ENCODE measurements at regions not wholly inside any gene's neighbourhood (a gene's known extent, or its start where the extent isn't known, plus 50 kb on each side); places are given as distances from the start of the nearest gene placed in this dataset.

DNA sequence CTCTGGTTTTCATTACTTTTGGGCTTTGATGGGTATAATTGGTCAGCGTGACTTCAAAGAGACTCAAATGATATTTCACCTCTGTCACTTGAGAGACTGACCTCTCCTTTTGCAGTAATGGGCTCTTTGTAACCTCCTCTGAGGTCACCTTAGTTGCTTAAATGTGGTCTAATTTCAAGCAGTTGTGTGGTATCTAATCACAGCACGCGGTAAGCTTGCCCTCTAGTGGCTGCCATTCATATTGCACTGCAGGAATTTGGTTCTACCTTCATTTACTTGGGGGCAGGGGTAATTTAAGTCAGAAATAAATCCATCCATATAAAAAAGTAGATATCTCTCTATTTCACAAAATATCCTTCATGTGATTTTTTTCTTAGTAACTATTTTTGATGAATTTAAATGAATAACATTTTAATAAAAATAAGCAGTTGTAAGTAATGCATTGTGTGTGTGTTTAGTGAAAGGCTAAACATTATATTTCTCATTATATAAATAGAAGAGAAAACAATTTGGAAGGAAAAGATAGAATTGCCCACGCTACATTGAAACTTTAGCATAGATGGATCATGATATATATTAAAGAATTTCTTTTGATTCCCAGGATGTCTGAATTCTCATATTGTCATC is 55.0 kb upstream of the ANO3 start:
- in situ Hi-C loops (cut with HindIII; ENCODE audit: low pct_unique_long_range_greater_than_20kb, low sequenced_read_pairs): no loop called here

GRCh38 chr11:26278354-26278753 is 53.6 kb upstream of the ANO3 start:
- no peaks in the 10 kb centered on the region for H3K27me3 ChIP-seq (ENCODE audit: control insufficient read depth, insufficient read depth, low read length)
- H3K27ac ChIP-seq (ENCODE audit: low read length): no peak overlapping the region
- DNase-seq (ENCODE audit: low read depth, low spot score) (no peak), ATAC-seq (no peak)
- H3K36me3 ChIP-seq (ENCODE audit: control insufficient read depth, insufficient read depth, low read length): no peaks in the 10 kb centered on the region
- BruUV-seq (replicated peaks): no TSS peak
- intact Hi-C loops (cut with micrococcal nuclease; ENCODE audit: unreplicated experiment) (no loop called here), in situ Hi-C loops (cut with HindIII; ENCODE audit: low pct_unique_long_range_greater_than_20kb, low sequenced_read_pairs) (no loop called here)
- TF ChIP-seq POLR2AphosphoS5 (IDR thresholded peaks at IDR 0.05; ENCODE audit: low read depth, low read length) (no peak), SIN3A (IDR thresholded peaks at IDR 0.05; ENCODE audit: borderline replicate concordance, insufficient read depth, low read depth, low read length) (no peak), TCF7L2 (IDR thresholded peaks at IDR 0.05; ENCODE audit: low read depth, low read length) (no peak)
- TF ChIP-seq, protein P1, sequence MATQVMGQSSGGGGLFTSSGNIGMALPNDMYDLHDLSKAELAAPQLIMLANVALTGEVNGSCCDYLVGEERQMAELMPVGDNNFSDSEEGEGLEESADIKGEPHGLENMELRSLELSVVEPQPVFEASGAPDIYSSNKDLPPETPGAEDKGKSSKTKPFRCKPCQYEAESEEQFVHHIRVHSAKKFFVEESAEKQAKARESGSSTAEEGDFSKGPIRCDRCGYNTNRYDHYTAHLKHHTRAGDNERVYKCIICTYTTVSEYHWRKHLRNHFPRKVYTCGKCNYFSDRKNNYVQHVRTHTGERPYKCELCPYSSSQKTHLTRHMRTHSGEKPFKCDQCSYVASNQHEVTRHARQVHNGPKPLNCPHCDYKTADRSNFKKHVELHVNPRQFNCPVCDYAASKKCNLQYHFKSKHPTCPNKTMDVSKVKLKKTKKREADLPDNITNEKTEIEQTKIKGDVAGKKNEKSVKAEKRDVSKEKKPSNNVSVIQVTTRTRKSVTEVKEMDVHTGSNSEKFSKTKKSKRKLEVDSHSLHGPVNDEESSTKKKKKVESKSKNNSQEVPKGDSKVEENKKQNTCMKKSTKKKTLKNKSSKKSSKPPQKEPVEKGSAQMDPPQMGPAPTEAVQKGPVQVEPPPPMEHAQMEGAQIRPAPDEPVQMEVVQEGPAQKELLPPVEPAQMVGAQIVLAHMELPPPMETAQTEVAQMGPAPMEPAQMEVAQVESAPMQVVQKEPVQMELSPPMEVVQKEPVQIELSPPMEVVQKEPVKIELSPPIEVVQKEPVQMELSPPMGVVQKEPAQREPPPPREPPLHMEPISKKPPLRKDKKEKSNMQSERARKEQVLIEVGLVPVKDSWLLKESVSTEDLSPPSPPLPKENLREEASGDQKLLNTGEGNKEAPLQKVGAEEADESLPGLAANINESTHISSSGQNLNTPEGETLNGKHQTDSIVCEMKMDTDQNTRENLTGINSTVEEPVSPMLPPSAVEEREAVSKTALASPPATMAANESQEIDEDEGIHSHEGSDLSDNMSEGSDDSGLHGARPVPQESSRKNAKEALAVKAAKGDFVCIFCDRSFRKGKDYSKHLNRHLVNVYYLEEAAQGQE (IDR thresholded peaks at IDR 0.05; ENCODE audit: insufficient read depth in 1 of 2, low read depth in 2 of 2, low read length in 1 of 2): no peak
- TF ChIP-seq, protein P2, sequence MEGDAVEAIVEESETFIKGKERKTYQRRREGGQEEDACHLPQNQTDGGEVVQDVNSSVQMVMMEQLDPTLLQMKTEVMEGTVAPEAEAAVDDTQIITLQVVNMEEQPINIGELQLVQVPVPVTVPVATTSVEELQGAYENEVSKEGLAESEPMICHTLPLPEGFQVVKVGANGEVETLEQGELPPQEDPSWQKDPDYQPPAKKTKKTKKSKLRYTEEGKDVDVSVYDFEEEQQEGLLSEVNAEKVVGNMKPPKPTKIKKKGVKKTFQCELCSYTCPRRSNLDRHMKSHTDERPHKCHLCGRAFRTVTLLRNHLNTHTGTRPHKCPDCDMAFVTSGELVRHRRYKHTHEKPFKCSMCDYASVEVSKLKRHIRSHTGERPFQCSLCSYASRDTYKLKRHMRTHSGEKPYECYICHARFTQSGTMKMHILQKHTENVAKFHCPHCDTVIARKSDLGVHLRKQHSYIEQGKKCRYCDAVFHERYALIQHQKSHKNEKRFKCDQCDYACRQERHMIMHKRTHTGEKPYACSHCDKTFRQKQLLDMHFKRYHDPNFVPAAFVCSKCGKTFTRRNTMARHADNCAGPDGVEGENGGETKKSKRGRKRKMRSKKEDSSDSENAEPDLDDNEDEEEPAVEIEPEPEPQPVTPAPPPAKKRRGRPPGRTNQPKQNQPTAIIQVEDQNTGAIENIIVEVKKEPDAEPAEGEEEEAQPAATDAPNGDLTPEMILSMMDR (IDR thresholded peaks at IDR 0.05): peak; percentile 12; the same call in 1 of the 2 replicates
- no peaks in the 10 kb centered on the region for H3K9me3 ChIP-seq (ENCODE audit: control insufficient read depth, insufficient read depth, low read depth, low read length)
- no peaks in the 10 kb centered on the region for H3K4me1 ChIP-seq (ENCODE audit: control insufficient read depth, insufficient read depth, low read length)
- H3K4me3 ChIP-seq (ENCODE audit: low read depth in 2 of 2, low read length in 2 of 2): no peak overlapping the region
- ChIA-PET POLR2A (no interaction called here), CTCF (no interaction called here)

More for the DNA sequence above, 55.0 kb upstream of the ANO3 start:
- Histone ChIP-seq H3K4me1 (ENCODE audit: control insufficient read depth, insufficient read depth, low read length) (no peaks in the 10 kb centered on the region), H3K27ac (ENCODE audit: low read length) (no peak overlapping the region), H3K36me3 (ENCODE audit: control insufficient read depth, insufficient read depth, low read length) (no peaks in the 10 kb centered on the region), H3K9me3 (ENCODE audit: control insufficient read depth, insufficient read depth, low read depth, low read length) (no peaks in the 10 kb centered on the region), H3K4me3 (ENCODE audit: low read depth in 2 of 2, low read length in 2 of 2) (no peak overlapping the region), H3K27me3 (ENCODE audit: control insufficient read depth, insufficient read depth, low read length) (no peaks in the 10 kb centered on the region)
- BruUV-seq (replicated peaks): no TSS peak
- ATAC-seq (peak; percentile 76), DNase-seq (ENCODE audit: low read depth, low spot score) (peak; percentile 65)
- ChIA-PET POLR2A (no interaction called here), CTCF (no interaction called here)
- TF ChIP-seq, protein P2 (IDR thresholded peaks at IDR 0.05): peak; percentile 93
- TF ChIP-seq POLR2AphosphoS5 (IDR thresholded peaks at IDR 0.05; ENCODE audit: low read depth, low read length) (no peak), TCF7L2 (IDR thresholded peaks at IDR 0.05; ENCODE audit: low read depth, low read length) (no peak), SIN3A (IDR thresholded peaks at IDR 0.05; ENCODE audit: borderline replicate concordance, insufficient read depth, low read depth, low read length) (no peak)
- TF ChIP-seq, protein P1 (IDR thresholded peaks at IDR 0.05; ENCODE audit: insufficient read depth in 1 of 2, low read depth in 2 of 2, low read length in 1 of 2): no peak
- intact Hi-C loops (cut with micrococcal nuclease; ENCODE audit: unreplicated experiment): loop anchor here (1.0 kb wide), 1 partner anchor 295 kb away; no protein-coding TSS in a partner anchor
